Body of pancreas (tissue), 4 donors: ENCODE measurements at regions not wholly inside any gene's neighbourhood (a gene's known extent, or its start where the extent isn't known, plus 50 kb on each side); places are given as distances from the start of the nearest gene placed in this dataset.

Experiments
- POLR2A ChIP-seq, 3 donors: fragments of 450-650 bp; IDR thresholded peaks; one replicate each; pipeline ENCODE4 v1.6.1; 2016; ENCODE audit warnings: antibody characterized with exemption in 3 of 3, mild to moderate bottlenecking in 2 of 3
- TF ChIP-seq, protein P1 (sequence below), 7 experiments: fragments of 450-650 bp in 4 of 7; fragments of 200-600 bp in 3 of 7; sonication (generic) in 3 of 7; IDR thresholded peaks; one replicate each; pipeline ENCODE4 v1.5.1; 2016 to 2019; ENCODE audit warnings: antibody characterized with exemption in 7 of 7

DNA sequence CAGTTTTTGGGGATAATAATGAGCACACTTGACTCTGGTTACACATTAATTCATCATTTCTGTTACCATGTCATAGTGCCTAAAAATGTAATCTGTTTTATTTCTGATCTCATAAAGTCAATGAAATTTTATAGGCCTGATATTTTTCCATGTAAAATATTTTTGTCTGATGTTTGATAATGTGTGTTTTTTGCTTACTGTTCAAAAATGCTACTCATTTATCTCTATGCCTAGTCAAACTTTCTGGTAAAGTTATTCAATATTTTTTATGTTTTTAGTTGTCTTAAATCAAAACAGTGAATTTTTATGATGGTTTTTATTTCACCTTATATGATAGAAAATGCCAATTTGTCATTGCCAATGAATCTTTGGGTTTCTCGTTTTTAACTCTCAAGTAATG is 147.0 kb downstream of the AHSP start:
- no peak for TF ChIP-seq POLR2A (IDR thresholded peaks at IDR 0.05)
- TF ChIP-seq, protein P1, sequence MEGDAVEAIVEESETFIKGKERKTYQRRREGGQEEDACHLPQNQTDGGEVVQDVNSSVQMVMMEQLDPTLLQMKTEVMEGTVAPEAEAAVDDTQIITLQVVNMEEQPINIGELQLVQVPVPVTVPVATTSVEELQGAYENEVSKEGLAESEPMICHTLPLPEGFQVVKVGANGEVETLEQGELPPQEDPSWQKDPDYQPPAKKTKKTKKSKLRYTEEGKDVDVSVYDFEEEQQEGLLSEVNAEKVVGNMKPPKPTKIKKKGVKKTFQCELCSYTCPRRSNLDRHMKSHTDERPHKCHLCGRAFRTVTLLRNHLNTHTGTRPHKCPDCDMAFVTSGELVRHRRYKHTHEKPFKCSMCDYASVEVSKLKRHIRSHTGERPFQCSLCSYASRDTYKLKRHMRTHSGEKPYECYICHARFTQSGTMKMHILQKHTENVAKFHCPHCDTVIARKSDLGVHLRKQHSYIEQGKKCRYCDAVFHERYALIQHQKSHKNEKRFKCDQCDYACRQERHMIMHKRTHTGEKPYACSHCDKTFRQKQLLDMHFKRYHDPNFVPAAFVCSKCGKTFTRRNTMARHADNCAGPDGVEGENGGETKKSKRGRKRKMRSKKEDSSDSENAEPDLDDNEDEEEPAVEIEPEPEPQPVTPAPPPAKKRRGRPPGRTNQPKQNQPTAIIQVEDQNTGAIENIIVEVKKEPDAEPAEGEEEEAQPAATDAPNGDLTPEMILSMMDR (IDR thresholded peaks at IDR 0.05) = no peak
